ENCODE measurements at regions not wholly inside any gene's neighbourhood (a gene's known extent, or its start where the extent isn't known, plus 50 kb on each side); places are given as distances from the start of the nearest gene placed in this dataset.

DNA sequence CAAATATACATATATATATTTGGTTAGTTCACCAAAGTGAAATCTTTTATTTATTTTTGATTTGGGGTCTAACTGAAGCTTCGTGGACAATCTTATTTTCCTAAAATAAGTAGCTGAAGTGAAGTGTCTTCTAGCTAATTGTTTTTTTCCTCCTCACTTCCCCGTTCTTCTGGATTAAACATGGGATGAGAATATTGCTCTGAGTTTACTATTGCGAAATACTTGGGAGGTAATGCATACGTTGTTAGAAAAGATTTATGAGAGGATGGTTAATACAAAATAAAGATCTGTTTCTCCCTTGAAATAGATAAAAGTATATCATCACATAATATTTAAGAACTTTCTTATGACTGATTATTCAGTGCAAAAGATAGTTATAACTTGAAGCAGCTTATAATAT, 228.3 kb upstream of the TPK1 start:
- no peaks in the 10 kb centered on the region for H3K4me1 ChIP-seq
- H3K36me3 ChIP-seq = no peaks in the 10 kb centered on the region
- DNase-seq = no peak
- intact Hi-C loops (cut with micrococcal nuclease) = no loop called here
- H3K4me3 ChIP-seq = no peak overlapping the region
- TF ChIP-seq CTCF (IDR thresholded peaks at IDR 0.05; ENCODE audit: borderline replicate concordance) = no peak
- no peak overlapping the region for H3K27ac ChIP-seq (replicated peaks)
- no peaks in the 10 kb centered on the region for H3K9me3 ChIP-seq (replicated peaks)
- no peaks in the 10 kb centered on the region for H3K27me3 ChIP-seq (ENCODE audit: low read depth)

GRCh38 chr7:145053781-145054180, 217.9 kb upstream of the TPK1 start:
- H3K27ac ChIP-seq (replicated peaks) = no peak overlapping the region
- H3K9me3 ChIP-seq (replicated peaks) = peaks cover 6% of the 10 kb centered on the region
- H3K4me3 ChIP-seq = no peak overlapping the region
- H3K4me1 ChIP-seq = no peaks in the 10 kb centered on the region
- no peak for TF ChIP-seq CTCF (IDR thresholded peaks at IDR 0.05; ENCODE audit: borderline replicate concordance)
- no peaks in the 10 kb centered on the region for H3K36me3 ChIP-seq
- H3K27me3 ChIP-seq (ENCODE audit: low read depth) = no peaks in the 10 kb centered on the region
- no peak for DNase-seq
- intact Hi-C loops (cut with micrococcal nuclease) = no loop called here

DNA sequence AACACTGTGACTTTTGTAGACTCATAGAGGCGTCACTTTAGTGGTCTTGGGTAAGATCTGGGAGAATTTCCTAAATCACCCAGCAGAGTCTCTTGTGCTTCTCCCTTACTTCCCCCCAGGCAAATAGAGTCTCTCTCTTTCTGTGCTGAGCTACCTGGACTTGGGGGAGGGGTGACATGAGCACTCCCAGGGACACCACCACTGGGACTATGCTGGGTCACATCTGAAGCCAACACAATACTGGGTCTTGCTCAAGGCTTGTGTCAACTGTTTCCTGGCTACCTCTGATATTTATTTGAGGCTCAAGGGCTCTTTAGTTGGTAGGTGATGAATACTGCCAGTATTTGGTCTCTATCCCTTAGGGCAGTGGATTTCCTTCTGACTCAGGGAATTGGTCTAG, 214.6 kb upstream of the TPK1 start:
- TF ChIP-seq CTCF (IDR thresholded peaks at IDR 0.05; ENCODE audit: borderline replicate concordance) = no peak
- Histone ChIP-seq H3K4me3 (no peak overlapping the region), H3K27me3 (ENCODE audit: low read depth) (no peaks in the 10 kb centered on the region), H3K27ac (replicated peaks) (no peak overlapping the region), H3K9me3 (replicated peaks) (peaks cover 11% of the 10 kb centered on the region), H3K4me1 (no peaks in the 10 kb centered on the region), H3K36me3 (no peaks in the 10 kb centered on the region)
- no peak for DNase-seq
- intact Hi-C loops (cut with micrococcal nuclease) = no loop called here

DNA sequence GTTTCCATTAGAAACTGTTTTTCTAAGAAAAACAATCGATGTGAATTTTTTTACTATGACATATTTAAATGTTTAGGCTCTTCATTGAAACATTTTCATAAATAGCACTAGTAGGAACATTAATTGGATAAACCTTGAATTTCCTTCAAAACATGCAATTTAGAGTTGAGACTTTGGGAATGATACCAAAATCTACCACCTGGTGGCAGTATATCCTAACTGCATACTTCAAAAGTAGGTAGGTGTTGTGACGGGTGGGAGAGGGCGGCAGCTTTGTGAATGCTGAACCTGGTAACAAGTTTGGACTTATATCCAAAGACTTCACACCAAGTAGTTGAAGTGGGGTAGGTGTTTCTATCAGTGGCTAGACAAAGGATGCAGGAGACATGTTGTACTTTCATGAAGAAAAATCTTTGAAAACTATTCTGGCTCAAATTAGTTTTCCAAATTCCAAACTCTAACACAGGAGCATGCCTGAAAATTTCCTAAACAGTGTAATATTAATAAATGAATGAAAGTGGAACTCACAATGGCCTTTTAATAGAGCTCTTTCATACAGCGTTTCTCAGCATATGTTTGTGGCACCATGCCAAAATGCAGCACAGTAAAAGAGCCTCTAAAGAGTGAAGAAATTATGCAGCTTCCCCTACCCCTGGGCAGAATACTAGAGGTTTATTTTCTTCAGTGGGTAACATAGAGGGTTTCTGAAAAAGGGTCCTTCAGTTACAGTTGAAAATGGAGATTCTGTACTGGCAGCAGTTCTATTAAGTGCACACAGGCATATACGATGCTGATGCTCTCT, 201.0 kb upstream of the TPK1 start:
- no peak for DNase-seq
- Histone ChIP-seq H3K9me3 (replicated peaks) (peaks cover 18% of the 10 kb centered on the region), H3K36me3 (no peaks in the 10 kb centered on the region), H3K27me3 (ENCODE audit: low read depth) (no peaks in the 10 kb centered on the region), H3K4me3 (no peak overlapping the region), H3K27ac (replicated peaks) (no peak overlapping the region), H3K4me1 (no peaks in the 10 kb centered on the region)
- TF ChIP-seq CTCF (IDR thresholded peaks at IDR 0.05; ENCODE audit: borderline replicate concordance) = peak; percentile 83
- intact Hi-C loops (cut with micrococcal nuclease) = no loop called here

DNA sequence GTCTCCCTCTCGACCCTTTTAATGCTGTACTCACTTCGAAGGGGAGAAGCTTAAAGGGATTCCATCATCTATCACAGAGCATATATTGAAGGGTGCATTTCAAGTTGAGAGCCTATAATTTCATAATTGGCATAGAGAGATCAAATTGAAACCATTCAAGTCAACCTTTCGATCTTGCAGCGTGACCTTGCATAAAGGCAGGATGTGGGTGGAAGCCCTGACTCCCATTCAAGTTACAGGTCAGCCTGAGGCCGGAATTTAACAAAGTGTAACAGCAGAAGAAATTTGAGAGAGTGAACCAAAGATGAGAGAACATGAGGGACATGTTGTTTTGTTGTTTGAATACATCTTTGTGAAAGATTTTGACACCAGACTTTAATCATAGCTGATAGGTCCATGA, 195.3 kb upstream of the TPK1 start:
- Histone ChIP-seq H3K4me1 (no peaks in the 10 kb centered on the region), H3K4me3 (no peak overlapping the region), H3K36me3 (no peaks in the 10 kb centered on the region), H3K27ac (replicated peaks) (no peak overlapping the region), H3K27me3 (ENCODE audit: low read depth) (no peaks in the 10 kb centered on the region), H3K9me3 (replicated peaks) (peaks cover 14% of the 10 kb centered on the region)
- intact Hi-C loops (cut with micrococcal nuclease) = no loop called here
- DNase-seq = no peak
- TF ChIP-seq CTCF (IDR thresholded peaks at IDR 0.05; ENCODE audit: borderline replicate concordance) = no peak
